ENCODE measurements at regions not wholly inside any gene's neighbourhood (a gene's known extent, or its start where the extent isn't known, plus 50 kb on each side); places are given as distances from the start of the nearest gene placed in this dataset.
"Not testable (repeated sequence)": the region's sequence is repeated elsewhere in the genome, so short reads cannot be mapped to it uniquely, and the experiment has no call there.

- not testable (repeated sequence) for DNase-seq
Measured at GRCh38 chr1:146883190-146883589, 54.9 kb upstream of the NBPF12 start.

DNA sequence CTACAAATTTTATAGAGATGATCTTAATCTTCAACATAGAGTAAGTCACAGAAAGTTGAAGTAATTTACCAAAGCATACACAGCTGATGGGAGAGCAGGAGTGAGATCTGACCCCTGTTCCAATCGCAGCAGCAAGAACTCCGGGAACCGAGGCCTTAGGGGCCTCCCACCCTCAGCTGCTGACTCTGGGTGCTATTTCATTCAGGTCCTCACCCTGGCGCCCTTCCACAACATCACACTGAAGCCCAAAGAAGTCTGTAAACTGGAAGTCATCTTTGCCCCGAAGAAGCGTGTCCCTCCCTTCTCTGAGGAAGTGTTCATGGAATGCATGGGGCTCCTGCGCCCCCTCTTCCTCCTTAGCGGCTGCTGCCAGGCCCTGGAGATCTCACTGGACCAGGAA is 57.0 kb upstream of the NBPF12 start:
- not testable (repeated sequence) for DNase-seq

GRCh38 chr1:146863799-146864319 is 74.3 kb upstream of the NBPF12 start:
- DNase-seq, result not testable (repeated sequence)

- DNase-seq, result not testable (repeated sequence)
Measured at GRCh38 chr1:146853147-146853546, 85.0 kb upstream of the NBPF12 start.

GRCh38 chr1:146850352-146850889 is 87.7 kb upstream of the NBPF12 start:
- not testable (repeated sequence) for DNase-seq

- not testable (repeated sequence) for DNase-seq
Measured at GRCh38 chr1:146838725-146839124, 99.4 kb upstream of the NBPF12 start.

GRCh38 chr1:146826957-146827356 is 111.2 kb upstream of the NBPF12 start:
- not testable (repeated sequence) for DNase-seq

DNA sequence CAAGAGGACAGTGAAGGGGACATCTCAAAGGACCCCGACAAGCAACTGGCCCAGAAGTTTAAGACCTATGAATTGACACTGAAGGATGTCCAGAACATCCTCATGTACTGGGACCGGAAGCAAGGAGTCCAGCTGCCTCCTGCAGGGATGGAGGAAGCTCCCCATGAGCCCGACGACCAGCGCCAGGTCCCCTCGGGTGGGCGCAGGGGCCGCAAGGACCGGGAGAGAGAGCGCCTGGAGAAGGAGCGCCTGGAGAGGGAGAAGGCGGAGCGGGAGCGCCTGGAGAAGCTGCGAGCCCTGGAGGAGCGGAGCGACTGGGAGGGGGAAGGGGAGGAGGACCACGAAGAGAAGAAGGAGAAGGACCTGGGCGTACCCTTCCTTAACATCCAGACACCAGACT is 143.9 kb upstream of the NBPF12 start:
- not testable (repeated sequence) for DNase-seq

- DNase-seq, result not testable (repeated sequence)
Measured at GRCh38 chr1:146792725-146793124, 145.4 kb upstream of the NBPF12 start.

- not testable (repeated sequence) for DNase-seq
Measured at GRCh38 chr1:146784212-146784940, 153.7 kb upstream of the NBPF12 start.

DNA sequence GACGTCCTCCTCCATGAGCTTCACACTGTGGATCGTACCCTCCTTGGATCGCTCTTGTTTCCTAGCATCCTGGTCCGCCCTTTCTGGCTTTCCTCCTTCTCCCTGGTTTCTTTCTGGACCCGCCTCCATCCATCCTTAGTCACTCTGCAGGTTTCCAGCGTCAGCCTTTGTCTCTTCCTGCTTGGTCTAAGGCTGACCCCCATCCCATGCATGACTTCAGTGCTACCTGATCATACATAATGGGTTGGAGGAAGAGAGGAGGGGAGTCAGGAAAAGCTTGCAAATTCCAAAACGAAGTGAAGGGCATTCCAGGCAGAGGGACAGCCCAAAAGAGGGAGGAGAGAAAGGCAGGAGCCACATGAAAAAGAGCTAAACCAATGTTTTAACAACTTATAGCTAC is 156.9 kb upstream of the NBPF12 start:
- not testable (repeated sequence) for DNase-seq

GRCh38 chr1:146777826-146778602 is 160.1 kb upstream of the NBPF12 start:
- DNase-seq, result not testable (repeated sequence)

- DNase-seq, result not testable (repeated sequence)
Measured at GRCh38 chr1:146774988-146775387, 163.1 kb upstream of the NBPF12 start.

DNA sequence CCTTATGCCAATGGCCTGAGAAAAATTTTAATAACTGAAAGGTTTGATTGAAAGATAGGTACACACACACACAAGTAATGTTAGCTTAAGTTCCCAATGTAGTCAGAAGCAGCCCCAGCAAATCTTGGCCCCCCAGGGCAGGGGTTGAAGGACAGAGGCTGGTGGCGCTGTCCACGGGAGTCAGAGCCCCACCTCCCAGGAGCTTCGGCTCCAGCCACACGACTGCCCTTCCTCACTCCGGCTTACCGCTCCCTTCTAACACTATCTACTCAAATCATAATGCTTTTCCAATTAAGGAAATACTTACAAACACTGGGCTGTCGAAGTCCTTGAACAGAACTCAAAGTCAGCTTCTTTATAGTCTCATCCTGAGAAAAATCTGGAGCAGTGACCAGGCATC is 163.9 kb upstream of the NBPF12 start:
- DNase-seq, result not testable (repeated sequence)

DNA sequence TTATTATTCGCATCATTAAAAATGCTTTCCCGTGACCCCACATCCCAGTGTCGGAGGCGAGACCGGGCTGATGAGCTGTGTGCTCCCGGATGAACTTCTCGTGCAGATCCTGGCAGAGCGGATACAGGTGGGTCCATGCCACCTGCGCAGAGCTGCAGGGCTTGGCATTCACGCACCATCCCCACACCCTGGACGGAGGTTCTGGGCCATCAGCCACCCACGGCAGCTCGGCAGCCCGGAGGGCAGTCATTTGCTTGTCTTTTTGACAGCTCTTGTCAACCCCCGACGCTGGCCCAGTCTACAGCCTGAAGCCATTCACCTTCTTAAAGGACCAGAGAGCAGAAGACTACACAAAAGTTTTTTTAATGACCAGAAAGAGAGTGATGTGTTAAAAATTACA is 166.7 kb upstream of the NBPF12 start:
- DNase-seq, result not testable (repeated sequence)

DNA sequence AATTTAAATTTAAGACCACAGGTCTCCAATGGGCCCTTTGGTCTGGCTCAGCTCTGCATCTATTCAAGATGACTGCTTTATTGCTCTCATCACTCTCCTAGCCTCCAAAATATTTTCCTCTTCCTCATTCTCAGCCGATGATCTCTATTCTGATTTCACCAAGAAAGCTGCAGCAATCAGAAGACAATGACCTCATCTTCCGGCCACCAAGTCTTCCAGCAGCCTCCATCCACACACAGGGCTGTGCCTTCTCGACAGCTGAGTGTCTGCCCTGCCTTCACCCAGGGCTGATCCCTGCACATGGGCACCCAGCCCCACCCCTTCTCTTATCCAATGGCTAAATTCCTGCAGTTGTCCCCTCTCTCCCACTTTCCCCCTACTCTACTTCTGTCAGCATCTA is 167.1 kb upstream of the NBPF12 start:
- not testable (repeated sequence) for DNase-seq

GRCh38 chr1:146763234-146763633 is 174.9 kb upstream of the NBPF12 start:
- DNase-seq, result not testable (repeated sequence)

DNA sequence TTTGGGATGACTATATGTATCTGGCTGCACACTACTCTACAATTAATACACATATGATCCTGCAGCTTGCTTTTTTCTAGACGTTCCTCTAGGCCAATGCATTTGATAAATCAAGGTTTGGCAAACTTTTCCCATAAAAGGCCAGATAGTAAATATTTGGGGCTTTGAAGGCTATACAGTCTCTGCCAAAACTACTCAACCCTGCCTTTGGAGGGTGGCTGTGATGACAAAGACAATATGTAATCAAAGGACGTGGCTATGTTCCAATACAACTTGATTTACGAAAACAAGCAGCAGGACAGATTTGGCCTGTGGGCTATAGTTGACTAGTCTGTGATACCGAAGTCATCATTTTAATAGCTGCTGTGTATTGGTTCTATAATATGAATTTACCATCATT is 181.3 kb upstream of the NBPF12 start:
- not testable (repeated sequence) for DNase-seq

- not testable (repeated sequence) for DNase-seq
Measured at GRCh38 chr1:146748686-146749085, 189.4 kb upstream of the NBPF12 start.

- not testable (repeated sequence) for DNase-seq
Measured at GRCh38 chr1:146731981-146732680, 206.0 kb upstream of the NBPF12 start.

GRCh38 chr1:146729642-146730344 is 208.3 kb upstream of the NBPF12 start:
- DNase-seq, result not testable (repeated sequence)

DNA sequence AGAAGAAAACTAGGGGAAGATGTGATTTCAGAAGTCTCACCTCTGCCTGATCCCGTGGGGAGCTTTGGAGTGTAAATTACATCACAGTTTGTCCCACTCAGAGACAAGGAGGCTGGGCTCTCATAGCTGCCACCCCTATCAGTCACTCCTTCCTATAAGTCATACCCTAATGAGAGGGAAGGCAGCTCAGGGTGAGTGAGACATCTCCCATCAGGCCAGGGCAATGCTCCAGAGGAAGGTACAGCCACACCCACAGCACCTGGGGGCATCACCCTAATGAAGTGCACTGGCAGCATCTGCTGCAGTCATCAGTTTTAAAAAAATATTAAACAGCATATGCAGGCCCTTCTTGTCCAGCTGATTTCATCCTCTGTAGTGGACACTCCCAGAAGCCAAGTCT is 223.1 kb upstream of the NBPF12 start:
- not testable (repeated sequence) for DNase-seq

Data from activated CD4-positive, CD25-positive, alpha-beta regulatory T cell (primary cell).